HepG2 (cell line): ENCODE measurements at regions not wholly inside any gene's neighbourhood (a gene's known extent, or its start where the extent isn't known, plus 50 kb on each side); places are given as distances from the start of the nearest gene placed in this dataset.

Experiments used
- ATAC-seq: fragments of 200-7000 bp; cut with Tn5 transposase; 3 replicates; pipeline ENCODE4 v1.9.1; 2020; ENCODE audit warnings: mild to moderate bottlenecking, moderate library complexity
- BruUV-seq: library from RNA; stranded (reverse); fragments of 400-500 nt; replicated peaks from 2 replicates; lab custom pipeline; 2021; lab: Mats Ljungman, UMichigan
- CTCF ChIA-PET: fragments of 300-600 bp; formaldehyde crosslinking; extraction: SDS; loops from one replicate; lab custom pipeline; 2021; ENCODE audit warnings: low total read pairs, inconsistent platforms, low intra/inter-chr PET ratio; lab: Yijun Ruan, JAX
- POLR2A ChIA-PET: fragments of 350-600 bp; sonication (Branson Sonifier 250); formaldehyde crosslinking; loops from one replicate; lab custom pipeline; 2020; ENCODE audit warnings: antibody characterized with exemption, inconsistent platforms; lab: Yijun Ruan, JAX
- DNase-seq: peaks from one replicate; pipeline ENCODE4 v3.0.0-alpha.2; 2015; ENCODE audit warnings: low spot score
- FAIRE-seq: peaks from 3 replicates; lab custom pipeline; 2011; peaks lifted over from hg19 to GRCh38; lab: Jason Lieb, UNC
- H2AFZ ChIP-seq: one replicate; pipeline ENCODE4 v1.6.1; 2011; ENCODE audit warnings: low read length, inconsistent platforms
- H3K27ac ChIP-seq: fragments of 300-600 bp; 3 replicates; pipeline ENCODE4 v1.8.0; 2011; ENCODE audit warnings: mixed run types, mild to moderate bottlenecking, mixed read lengths, low read length, inconsistent platforms; ENCODE audit not compliant: insufficient read depth; ENCODE audit errors: extremely low read length
- H3K27me3 ChIP-seq, 2 experiments: fragments of 200-600 bp in 1 of 2; 2 replicates in 1 of 2; 3 replicates in 1 of 2; pipeline versions ENCODE4 v1.6.0 to v1.8.0; 2011; ENCODE audit warnings: low read length in 2 of 2, mild to moderate bottlenecking in 2 of 2, moderate library complexity in 2 of 2, inconsistent platforms in 1 of 2; ENCODE audit not compliant: insufficient read depth in 2 of 2, control insufficient read depth in 1 of 2
- H3K36me3 ChIP-seq, 2 experiments: fragments of 200-600 bp in 1 of 2; replicated peaks in 1 of 2; 2 replicates in 1 of 2; 3 replicates in 1 of 2; pipeline versions ENCODE4 v1.5.1 to v1.8.0; 2011; ENCODE audit warnings: low read length in 2 of 2, inconsistent platforms in 1 of 2; ENCODE audit not compliant: insufficient read depth in 2 of 2, control insufficient read depth in 1 of 2
- H3K4me1 ChIP-seq: 2 replicates; pipeline ENCODE4 v1.5.1; 2012; ENCODE audit warnings: low read length, inconsistent platforms; ENCODE audit not compliant: insufficient read depth
- H3K4me2 ChIP-seq: 2 replicates; pipeline ENCODE4 v1.6.0; 2011; ENCODE audit warnings: low read depth, low read length, inconsistent platforms
- H3K4me3 ChIP-seq, 3 experiments: fragments of 200-600 bp in 1 of 3; sonication (generic), shearing (Covaris generic) in 1 of 3; replicated peaks in 1 of 3; 2 replicates each; pipeline ENCODE4 v1.5.1; 2011 to 2016; ENCODE audit warnings: low read length in 3 of 3, inconsistent platforms in 2 of 3, low read depth in 2 of 3, mild to moderate bottlenecking in 2 of 3, control low read depth in 1 of 3, mixed read lengths in 1 of 3; ENCODE audit not compliant: insufficient read depth in 1 of 3
- H3K79me2 ChIP-seq: one replicate; pipeline ENCODE4 v1.6.1; 2011; ENCODE audit warnings: low read length, inconsistent platforms; ENCODE audit not compliant: insufficient read depth
- H3K9ac ChIP-seq: 2 replicates; pipeline ENCODE4 v1.6.0; 2011; ENCODE audit warnings: mild to moderate bottlenecking, low read depth, low read length, inconsistent platforms; ENCODE audit not compliant: insufficient read depth
- H3K9me3 ChIP-seq: 2 replicates; pipeline ENCODE4 v1.5.1; 2012; ENCODE audit warnings: mild to moderate bottlenecking, low read length
- H4K20me1 ChIP-seq: 2 replicates; pipeline ENCODE4 v1.6.0; 2011; ENCODE audit warnings: inconsistent platforms, mild to moderate bottlenecking, low read length, moderate library complexity; ENCODE audit not compliant: insufficient read depth
- ELK4 ChIP-seq: sonication (generic); formaldehyde crosslinking; IDR thresholded peaks from 2 replicates; pipeline ENCODE4 v1.9.0; 2021; ENCODE audit warnings: missing genetic modification reagents, borderline replicate concordance
- GFI1 ChIP-seq: sonication (generic); formaldehyde crosslinking; IDR thresholded peaks from 2 replicates; pipeline ENCODE4 v1.5.0; 2020; ENCODE audit warnings: missing genetic modification reagents, mild to moderate bottlenecking, borderline replicate concordance
- HIVEP1 ChIP-seq: sonication (generic); formaldehyde crosslinking; IDR thresholded peaks from 2 replicates; pipeline ENCODE4 v1.4.0; 2020; ENCODE audit warnings: mild to moderate bottlenecking, missing genetic modification reagents
- HNF1A ChIP-seq, 2 experiments: sonication (generic) in 1 of 2; formaldehyde crosslinking in 1 of 2; IDR thresholded peaks; 2 replicates each; pipeline versions ENCODE4 v1.4.0 to v1.6.1; 2016 to 2020; ENCODE audit warnings: borderline replicate concordance in 1 of 2, low read depth in 1 of 2, mild to moderate bottlenecking in 1 of 2, missing genetic modification reagents in 1 of 2
- KDM1A ChIP-seq: IDR thresholded peaks from 2 replicates; pipeline ENCODE4 v1.6.1; 2016; ENCODE audit warnings: missing compliant biosample characterization
- KLF11 ChIP-seq: IDR thresholded peaks from 2 replicates; pipeline ENCODE4 v1.6.1; 2016; ENCODE audit warnings: missing compliant biosample characterization
- MYC ChIP-seq: sonication (generic); formaldehyde crosslinking; IDR thresholded peaks from 2 replicates; pipeline ENCODE4 v1.9.0; 2021; ENCODE audit warnings: missing genetic modification reagents, borderline replicate concordance
- RORA ChIP-seq: sonication (generic); formaldehyde crosslinking; IDR thresholded peaks from 2 replicates; pipeline ENCODE4 v1.5.0; 2020; ENCODE audit warnings: mild to moderate bottlenecking, missing genetic modification reagents, moderate library complexity
- TBX3 ChIP-seq: fragments of 450-650 bp; IDR thresholded peaks from 2 replicates; pipeline ENCODE4 v1.6.1; 2017; ENCODE audit warnings: antibody characterized with exemption, mild to moderate bottlenecking, inconsistent platforms, borderline replicate concordance
- WGBS: methylation state at CpG from one replicate; pipeline ENCODE4 v1.1.6; 2017; ENCODE audit warnings: low lambda C conversion rate; 5-methylcytosine and 5-hydroxymethylcytosine counted together
- in situ Hi-C: cut with HindIII; loops from 2 replicates; pipeline ENCODE4 v1.10.0; 2017; ENCODE audit warnings: low pct_unique_long_range_greater_than_20kb; ENCODE audit not compliant: extremely low pct_ligation_motif_present
- intact Hi-C: fragments of 100-400 bp; cut with micrococcal nuclease; formaldehyde crosslinking; loops from one replicate; pipeline ENCODE4 v1.10.0; 2022; ENCODE audit not compliant: unreplicated experiment

DNA sequence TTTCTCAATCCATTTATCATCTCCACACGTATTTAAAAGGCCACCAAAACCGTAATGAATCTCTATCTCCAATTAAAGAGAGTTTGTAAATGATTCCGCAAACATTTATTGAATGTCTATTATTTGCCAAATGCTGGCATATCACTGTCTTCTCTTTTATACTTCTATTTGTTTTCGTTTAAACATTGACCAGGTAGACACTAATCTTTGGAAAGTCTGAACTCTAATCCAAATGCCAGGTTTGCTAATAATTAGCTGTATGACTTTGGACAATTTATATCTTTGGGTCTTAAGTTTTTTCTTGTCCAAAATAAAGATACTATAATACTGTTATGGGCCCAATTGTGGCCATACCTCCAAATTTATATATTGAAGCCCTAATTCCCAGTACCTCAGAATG is 299.2 kb upstream of the TBX18 start:
- H3K36me3 ChIP-seq: no peaks in the 10 kb centered on the region
- no peak for DNase-seq
- H3K27ac ChIP-seq: no peak overlapping the region
- no peaks in the 10 kb centered on the region for H3K9me3 ChIP-seq
- in situ Hi-C loops (no loop called here), intact Hi-C loops (no loop called here)
- H4K20me1 ChIP-seq: no peaks in the 10 kb centered on the region
- H3K79me2 ChIP-seq: no peaks in the 10 kb centered on the region
- no TSS peak for BruUV-seq
- H3K4me3 ChIP-seq: no peak overlapping the region
- WGBS: under 1% methylated on average over 4 of the region's 4 CpGs
- no peak overlapping the region for H2AFZ ChIP-seq
- no peak overlapping the region for H3K4me2 ChIP-seq
- no peaks in the 10 kb centered on the region for H3K27me3 ChIP-seq
- peaks cover 16% of the 10 kb centered on the region for H3K4me1 ChIP-seq
- peak; percentile 38; the same call in 1 of the 3 replicates for ATAC-seq
- ChIA-PET POLR2A (no interaction called here), CTCF (no interaction called here)
- 0 out of 2 replicates have a peak, but pooled peaks have one; percentile 37 for TF ChIP-seq GFI1 (CRISPR knock-in tag)
- TF ChIP-seq HNF1A (IDR thresholded peaks at IDR 0.05; ENCODE audit: low read depth): 0 out of 2 replicates have a peak, but pooled peaks have one; percentile 33
- no peak for TF ChIP-seq HNF1A (CRISPR knock-in tag; IDR thresholded peaks at IDR 0.05; ENCODE audit: borderline replicate concordance)
- TF ChIP-seq KDM1A: no peak
- FAIRE-seq: no peak
- H3K9ac ChIP-seq: no peak overlapping the region

GRCh38 chr6:85062884-85063283 is 298.5 kb upstream of the TBX18 start:
- Histone ChIP-seq H3K79me2 (no peaks in the 10 kb centered on the region), H3K36me3 (no peaks in the 10 kb centered on the region), H2AFZ (no peak overlapping the region), H3K27ac (no peak overlapping the region), H4K20me1 (no peaks in the 10 kb centered on the region), H3K9me3 (no peaks in the 10 kb centered on the region), H3K9ac (no peak overlapping the region), H3K4me2 (no peak overlapping the region), H3K27me3 (no peaks in the 10 kb centered on the region), H3K4me3 (no peak overlapping the region), H3K4me1 (peaks cover 16% of the 10 kb centered on the region)
- in situ Hi-C loops: no loop called here
- WGBS: 25% methylated on average over 2 of the region's 2 CpGs
- ATAC-seq (no peak), FAIRE-seq (no peak), DNase-seq (no peak)
- BruUV-seq: no TSS peak
- CTCF ChIA-PET: no interaction called here
- intact Hi-C loops: no loop called here
- POLR2A ChIA-PET: no interaction called here
- no peak for TF ChIP-seq RORA (CRISPR knock-in tag)
- no peak for TF ChIP-seq HIVEP1 (CRISPR knock-in tag)
- no peak for TF ChIP-seq MYC
- TF ChIP-seq KLF11 (CRISPR knock-in tag): no peak
- TF ChIP-seq ELK4 (CRISPR knock-in tag): no peak
- no peak for TF ChIP-seq TBX3
